ENCODE measurements at regions not wholly inside any gene's neighbourhood (a gene's known extent, or its start where the extent isn't known, plus 50 kb on each side); places are given as distances from the start of the nearest gene placed in this dataset.

DNA sequence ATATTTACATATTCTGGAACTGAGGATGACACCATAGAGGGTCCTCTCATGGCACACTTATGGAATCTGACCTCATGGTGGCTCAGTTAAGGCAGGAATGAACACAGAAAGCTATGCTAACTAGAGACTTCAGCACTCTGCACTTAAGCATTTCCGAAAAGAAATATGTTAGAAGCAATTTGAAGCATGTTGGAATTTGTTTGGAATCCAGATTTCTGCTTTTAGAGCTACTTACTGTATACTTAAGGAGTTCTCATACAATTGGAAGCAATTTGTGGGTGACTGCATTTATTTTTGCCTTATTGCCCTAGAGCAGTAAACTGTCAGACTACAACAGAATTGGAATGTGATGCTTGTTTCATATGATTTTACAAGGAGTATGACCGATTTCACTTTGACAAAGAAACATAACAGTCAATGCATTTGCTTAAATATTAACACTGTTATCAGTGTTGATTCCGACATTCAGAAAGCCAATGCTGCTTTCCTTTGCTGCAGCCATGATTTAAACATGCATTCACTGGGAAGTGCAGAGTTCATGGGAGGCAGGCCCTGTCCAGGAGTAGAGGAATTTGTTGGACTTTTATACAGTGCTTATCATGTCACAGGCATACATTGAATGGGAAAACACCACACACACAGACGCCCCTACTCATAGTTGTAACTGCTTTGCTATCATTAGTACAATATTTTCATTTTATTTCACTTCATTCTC is 244.4 kb downstream of the SAMD5 start:
- no peak for DNase-seq (ENCODE audit: low read depth in 1 of 2, low spot score in 1 of 2)
- H3K27me3 ChIP-seq (ENCODE audit: insufficient read depth, poor library complexity, severe bottlenecking): peaks cover 4% of the 10 kb centered on the region
- no peak for TF ChIP-seq REST (IDR thresholded peaks at IDR 0.05; ENCODE audit: insufficient replicate concordance, low read depth)
- TF ChIP-seq SPI1 (IDR thresholded peaks at IDR 0.05; ENCODE audit: borderline replicate concordance, low read depth): no peak
- H3K4me3 ChIP-seq (replicated peaks; ENCODE audit: insufficient read depth, low read length): no peak overlapping the region
- no peak overlapping the region for H3K27ac ChIP-seq (replicated peaks)

- no peaks in the 10 kb centered on the region for H3K27me3 ChIP-seq (ENCODE audit: insufficient read depth, poor library complexity, severe bottlenecking)
- no peak for DNase-seq (ENCODE audit: low read depth in 1 of 2, low spot score in 1 of 2)
- no peak overlapping the region for H3K27ac ChIP-seq (replicated peaks)
- TF ChIP-seq SPI1 (IDR thresholded peaks at IDR 0.05; ENCODE audit: borderline replicate concordance, low read depth) (no peak), CTCF (IDR thresholded peaks at IDR 0.05; ENCODE audit: insufficient read depth, low read length) (no peak), GABPA (IDR thresholded peaks at IDR 0.05; ENCODE audit: low read depth) (no peak), POLR2AphosphoS5 (IDR thresholded peaks at IDR 0.05; ENCODE audit: low read depth) (no peak), REST (IDR thresholded peaks at IDR 0.05; ENCODE audit: insufficient replicate concordance, low read depth) (no peak)
- no peak overlapping the region for H3K4me3 ChIP-seq (replicated peaks; ENCODE audit: insufficient read depth, low read length)
These were observed 247.5 kb downstream of the SAMD5 start for GRCh38 chr6:147755999-147756398.

- TF ChIP-seq CTCF (IDR thresholded peaks at IDR 0.05; ENCODE audit: insufficient read depth, low read length): no peak
- no peak for TF ChIP-seq SPI1 (IDR thresholded peaks at IDR 0.05; ENCODE audit: borderline replicate concordance, low read depth)
- TF ChIP-seq GABPA (IDR thresholded peaks at IDR 0.05; ENCODE audit: low read depth): no peak
- no peak for TF ChIP-seq REST (IDR thresholded peaks at IDR 0.05; ENCODE audit: insufficient replicate concordance, low read depth)
- no peak for TF ChIP-seq POLR2AphosphoS5 (IDR thresholded peaks at IDR 0.05; ENCODE audit: low read depth)
- Histone ChIP-seq H3K4me3 (replicated peaks; ENCODE audit: insufficient read depth, low read length) (no peak overlapping the region), H3K27ac (replicated peaks) (no peak overlapping the region), H3K27me3 (ENCODE audit: insufficient read depth, poor library complexity, severe bottlenecking) (no peaks in the 10 kb centered on the region)
- no peak for DNase-seq (ENCODE audit: low read depth in 1 of 2, low spot score in 1 of 2)
These were observed 248.4 kb downstream of the SAMD5 start for GRCh38 chr6:147756891-147757290.

Data from HL-60 (cell line).